Heart right ventricle (tissue), 16 donors: ENCODE measurements at regions not wholly inside any gene's neighbourhood (a gene's known extent, or its start where the extent isn't known, plus 50 kb on each side); places are given as distances from the start of the nearest gene placed in this dataset.
"Not testable (repeated sequence)": the region's sequence is repeated elsewhere in the genome, so short reads cannot be mapped to it uniquely, and the experiment has no call there.

Experiments used
- ATAC-seq, 8 donors: fragments of 200-7000 bp; cut with Tn5 transposase; one replicate each; pipeline ENCODE4 v1.9.1; 2020; ENCODE audit warnings: mild to moderate bottlenecking in 8 of 8, moderate library complexity in 8 of 8, moderate number of reproducible peaks in 1 of 8
- DNase-seq, 2 donors: peaks; one replicate each; pipeline ENCODE4 v3.0.0-alpha.2; 2020
- H3K27ac ChIP-seq, 10 donors: fragments of 200-600 bp; sonication (generic) in 2 of 10; one replicate each; pipeline versions ENCODE4 v1.5.0 to v1.8.0; 2020 to 2022; ENCODE audit warnings: mild to moderate bottlenecking in 3 of 10
- H3K27me3 ChIP-seq, 7 donors: fragments of 200-600 bp; one replicate each; pipeline ENCODE4 v1.8.0; 2021 to 2022; ENCODE audit warnings: mild to moderate bottlenecking in 2 of 7
- H3K36me3 ChIP-seq, 9 donors: fragments of 200-600 bp; sonication (generic) in 1 of 9; one replicate each; pipeline versions ENCODE4 v1.5.0 to v1.8.0; 2020 to 2022; ENCODE audit warnings: mild to moderate bottlenecking in 2 of 9
- H3K4me1 ChIP-seq, 9 donors: fragments of 200-600 bp; sonication (generic) in 1 of 9; one replicate each; pipeline versions ENCODE4 v1.5.0 to v1.8.0; 2020 to 2022; ENCODE audit warnings: mild to moderate bottlenecking in 4 of 9
- H3K4me3 ChIP-seq, 10 donors: fragments of 200-600 bp; sonication (generic) in 2 of 10; one replicate each; pipeline versions ENCODE4 v1.5.0 to v1.8.0; 2020 to 2022; ENCODE audit warnings: mild to moderate bottlenecking in 7 of 10, moderate library complexity in 2 of 10
- H3K9me3 ChIP-seq, 11 donors: fragments of 200-600 bp in 10 of 11; sonication (generic) in 2 of 11; one replicate each; pipeline versions ENCODE4 v1.5.0 to v1.8.0; 2013 to 2022; ENCODE audit warnings: mild to moderate bottlenecking in 2 of 11, control low read depth in 1 of 11, moderate library complexity in 1 of 11
- CTCF ChIP-seq, 9 donors: fragments of 200-600 bp; sonication (generic) in 2 of 9; IDR thresholded peaks; one replicate each; pipeline versions ENCODE4 v1.5.0 to v1.8.0; 2021 to 2022; ENCODE audit warnings: antibody characterized with exemption in 9 of 9, mild to moderate bottlenecking in 5 of 9, moderate library complexity in 1 of 9
- WGBS, 2 donors: extraction: QIAGEN DNeasy Blood & Tissue Kit; methylation state at CpG; one replicate each; pipeline ENCODE4 v1.1.7; 2013; ENCODE audit warnings: inconsistent platforms in 1 of 2; 5-methylcytosine and 5-hydroxymethylcytosine counted together
- intact Hi-C, 10 donors: fragments of 100-400 bp; cut with DNase I; formaldehyde crosslinking; loops; one replicate each; pipeline versions ENCODE4 v1.11.1 to v1.14.2; 2022
- donor health status: Arrhythmogenic right ventricular cardiomyopathy.
- donor health status: ischemic (EF 13 %, LVEDD 7.1; RV severe dilation, severe dysfunction).
- donor health status: healthy with polysubstance abuse.
- donor health status: DM: no; HTN: yes; CAD: no.
- donor health status: DM: no; HTN: no; CAD: no.
- donor health status: ischemic (EF 25% LVEDD 6.9; RV normal size, moderate dysfunction).
- donor health status: ischemic (EF 25% LVEDD 5.7; RV mildly dilated, moderate dysfunction).
- donor health status: healthy.
- donor health status: DM: yes; HTN: yes; CAD: no.
- donor health status: Ischemic cardiomyopathy.
- donor health status: ischemic (EF 35%, LVEDD 5.7; RV mildly dilated, moderate dysfunction).
- donor health status: nonischemic (EF 11% LVEDD 7.7; RV severe dilation, severe dysfunction).
- donor health status: DM: yes; HTN: yes; CAD: no.
- donor health status: PGD.
- donor health status: ischemic (EF 29% LVEDD 5.4; RV normal size, mild dysfunction).
- donor health status: nonischemic (EF 23%, LVEDD 6.1; RV moderate dilation, normal function).

GRCh38 chr3:191020730-191021396, 158.4 kb upstream of the GMNC start:
- Histone ChIP-seq H3K4me1 (no peaks in the 10 kb centered on the region), H3K36me3 (no peaks in the 10 kb centered on the region), H3K9me3 (no peaks in the 10 kb centered on the region), H3K27ac (no peak overlapping the region), H3K27me3 (no peaks in the 10 kb centered on the region), H3K4me3 (no peak overlapping the region)
- intact Hi-C loops = no loop called here
- DNase-seq = no peak
- no peak for TF ChIP-seq CTCF (IDR thresholded peaks at IDR 0.05)
- WGBS, 2 donors = 60 to 63% methylated on average over 2 of the region's 2 CpGs
- no peak for ATAC-seq

- Histone ChIP-seq H3K9me3 (no peaks in the 10 kb centered on the region), H3K36me3 (no peaks in the 10 kb centered on the region), H3K4me1 (no peaks in the 10 kb centered on the region), H3K27me3 (no peaks in the 10 kb centered on the region), H3K4me3 (no peak overlapping the region), H3K27ac (no peak overlapping the region)
- TF ChIP-seq CTCF (IDR thresholded peaks at IDR 0.05) = no peak
- no peak for DNase-seq
- 83 to 86% methylated on average over 6 of the region's 6 CpGs for WGBS, 2 donors
- intact Hi-C loops = no loop called here
- no peak for ATAC-seq
Observed at GRCh38 chr3:191019855-191020254, 157.4 kb upstream of the GMNC start.

GRCh38 chr3:191015960-191016359, 153.5 kb upstream of the GMNC start:
- H3K36me3 ChIP-seq, H3K27ac ChIP-seq, H3K4me1 ChIP-seq, DNase-seq, H3K27me3 ChIP-seq, ATAC-seq, H3K4me3 ChIP-seq, intact Hi-C loops: not testable (repeated sequence)
- WGBS, 2 donors = 75 to 91% methylated on average over 6 of the region's 6 CpGs
- peaks cover 0 to 15% (median 0%) of the 10 kb centered on the region in 11 donors for H3K9me3 ChIP-seq

- no peak for DNase-seq
- TF ChIP-seq CTCF (IDR thresholded peaks at IDR 0.05) = no peak
- H3K27me3 ChIP-seq = no peaks in the 10 kb centered on the region
- peaks cover 0 to 13% (median 0%) of the 10 kb centered on the region in 11 donors for H3K9me3 ChIP-seq
- intact Hi-C loops = no loop called here
- no peak for ATAC-seq
- no peaks in the 10 kb centered on the region for H3K4me1 ChIP-seq
- 70 to 76% methylated on average over 1 of the region's 1 CpG for WGBS, 2 donors
- H3K27ac ChIP-seq = no peak overlapping the region
- H3K4me3 ChIP-seq = no peak overlapping the region
- no peaks in the 10 kb centered on the region for H3K36me3 ChIP-seq
Observed at GRCh38 chr3:191008074-191008473, 145.6 kb upstream of the GMNC start.

- WGBS, 2 donors = 62% methylated on average over 3 of the region's 3 CpGs
- no peaks in the 10 kb centered on the region for H3K4me1 ChIP-seq
- DNase-seq (no peak), ATAC-seq (peak in 5 of 8 donors; percentile 52 to 78 (median 56))
- peaks cover 0 to 6% (median 0%) of the 10 kb centered on the region in 11 donors for H3K9me3 ChIP-seq
- TF ChIP-seq CTCF (IDR thresholded peaks at IDR 0.05) = no peak
- H3K4me3 ChIP-seq = no peak overlapping the region
- peak overlapping the region in 2 of 10 donors; percentile 15 to 36 for H3K27ac ChIP-seq
- no peaks in the 10 kb centered on the region for H3K27me3 ChIP-seq
- no peaks in the 10 kb centered on the region for H3K36me3 ChIP-seq
- intact Hi-C loops = no loop called here
Observed at GRCh38 chr3:191005790-191006189, 143.3 kb upstream of the GMNC start.
